ENCODE measurements at regions not wholly inside any gene's neighbourhood (a gene's known extent, or its start where the extent isn't known, plus 50 kb on each side); places are given as distances from the start of the nearest gene placed in this dataset.

GRCh38 chr6:22349051-22349450, 52.2 kb upstream of the PRL start:
- no peaks in the 10 kb centered on the region for H3K9me3 ChIP-seq
- H3K27me3 ChIP-seq = no peaks in the 10 kb centered on the region
- no peak overlapping the region for H3K27ac ChIP-seq
- ATAC-seq (no peak), DNase-seq (no peak)
- no peak overlapping the region for H3K4me3 ChIP-seq
- no peaks in the 10 kb centered on the region for H3K36me3 ChIP-seq
- no peak for TF ChIP-seq CTCF (IDR thresholded peaks at IDR 0.05)
- peaks cover 8% of the 10 kb centered on the region for H3K4me1 ChIP-seq
- intact Hi-C loops (cut with DNase I) = no loop called here

GRCh38 chr6:22349528-22349927, 52.7 kb upstream of the PRL start:
- ATAC-seq (no peak), DNase-seq (no peak)
- Histone ChIP-seq H3K36me3 (no peaks in the 10 kb centered on the region), H3K27ac (no peak overlapping the region), H3K4me3 (no peak overlapping the region), H3K4me1 (peaks cover 8% of the 10 kb centered on the region), H3K27me3 (no peaks in the 10 kb centered on the region), H3K9me3 (no peaks in the 10 kb centered on the region)
- TF ChIP-seq CTCF (IDR thresholded peaks at IDR 0.05) = no peak
- intact Hi-C loops (cut with DNase I) = no loop called here

GRCh38 chr6:22350109-22350508, 53.3 kb upstream of the PRL start:
- Histone ChIP-seq H3K27me3 (no peaks in the 10 kb centered on the region), H3K4me3 (no peak overlapping the region), H3K36me3 (no peaks in the 10 kb centered on the region), H3K9me3 (no peaks in the 10 kb centered on the region), H3K27ac (no peak overlapping the region), H3K4me1 (peaks cover 8% of the 10 kb centered on the region)
- intact Hi-C loops (cut with DNase I) = no loop called here
- no peak for TF ChIP-seq CTCF (IDR thresholded peaks at IDR 0.05)
- no peak for ATAC-seq
- DNase-seq = no peak

GRCh38 chr6:22353101-22353500, 56.3 kb upstream of the PRL start:
- no peak overlapping the region for H3K4me3 ChIP-seq
- no peak for DNase-seq
- H3K27ac ChIP-seq = no peak overlapping the region
- H3K4me1 ChIP-seq = peaks cover 8% of the 10 kb centered on the region
- no peak for ATAC-seq
- H3K9me3 ChIP-seq = no peaks in the 10 kb centered on the region
- H3K36me3 ChIP-seq = no peaks in the 10 kb centered on the region
- TF ChIP-seq CTCF (IDR thresholded peaks at IDR 0.05) = no peak
- intact Hi-C loops (cut with DNase I) = no loop called here
- H3K27me3 ChIP-seq = no peaks in the 10 kb centered on the region

GRCh38 chr6:22356362-22356940, 59.6 kb upstream of the PRL start:
- no peaks in the 10 kb centered on the region for H3K27me3 ChIP-seq
- no peak for ATAC-seq
- no peaks in the 10 kb centered on the region for H3K9me3 ChIP-seq
- intact Hi-C loops (cut with DNase I) = no loop called here
- no peak for TF ChIP-seq CTCF (IDR thresholded peaks at IDR 0.05)
- no peaks in the 10 kb centered on the region for H3K4me1 ChIP-seq
- no peak overlapping the region for H3K4me3 ChIP-seq
- no peaks in the 10 kb centered on the region for H3K36me3 ChIP-seq
- no peak overlapping the region for H3K27ac ChIP-seq
- DNase-seq = no peak

GRCh38 chr6:22357724-22358189, 60.9 kb upstream of the PRL start:
- no peaks in the 10 kb centered on the region for H3K36me3 ChIP-seq
- H3K9me3 ChIP-seq = no peaks in the 10 kb centered on the region
- no peak overlapping the region for H3K4me3 ChIP-seq
- DNase-seq (no peak), ATAC-seq (no peak)
- TF ChIP-seq CTCF (IDR thresholded peaks at IDR 0.05) = no peak
- intact Hi-C loops (cut with DNase I) = no loop called here
- no peak overlapping the region for H3K27ac ChIP-seq
- H3K27me3 ChIP-seq = no peaks in the 10 kb centered on the region
- no peaks in the 10 kb centered on the region for H3K4me1 ChIP-seq
